Umbilical cord (tissue), 1 donor: ENCODE measurements at regions not wholly inside any gene's neighbourhood (a gene's known extent, or its start where the extent isn't known, plus 50 kb on each side); places are given as distances from the start of the nearest gene placed in this dataset.
"Not testable (repeated sequence)": the region's sequence is repeated elsewhere in the genome, so short reads cannot be mapped to it uniquely, and the experiment has no call there.

Source experiments
- DNase-seq: peaks from one replicate; pipeline ENCODE4 v3.0.0-alpha.2; 2015; ENCODE audit warnings: low spot score

- DNase-seq: no peak
These were observed 1197.9 kb downstream of the VRK1 start for GRCh38 chr14:97995038-97995437.

- no peak for DNase-seq
These were observed 1198.3 kb downstream of the VRK1 start for GRCh38 chr14:97995531-97995930.

- DNase-seq: no peak
These were observed 1208.8 kb downstream of the VRK1 start for GRCh38 chr14:98006008-98006407.

GRCh38 chr14:98008381-98009113 is 1211.4 kb downstream of the VRK1 start:
- DNase-seq: no peak

GRCh38 chr14:98009177-98009576 is 1212.0 kb downstream of the VRK1 start:
- DNase-seq: not testable (repeated sequence)

- no peak for DNase-seq
These were observed 1213.6 kb downstream of the VRK1 start for GRCh38 chr14:98010784-98011183.

GRCh38 chr14:98014851-98015615 is 1217.9 kb downstream of the VRK1 start:
- DNase-seq: no peak

- DNase-seq: no peak
These were observed 1218.7 kb downstream of the VRK1 start for GRCh38 chr14:98015921-98016320.

- peak; percentile 14 for DNase-seq
These were observed 1221.4 kb downstream of the VRK1 start for GRCh38 chr14:98018628-98019027.

GRCh38 chr14:98022541-98023520 is 1225.6 kb downstream of the VRK1 start:
- no peak for DNase-seq

- DNase-seq: no peak
These were observed 1231.0 kb downstream of the VRK1 start for GRCh38 chr14:98028162-98028561.

GRCh38 chr14:98035396-98035795 is 1236.6 kb downstream of the BCL11B start:
- no peak for DNase-seq

GRCh38 chr14:98037831-98038230 is 1234.2 kb downstream of the BCL11B start:
- DNase-seq: no peak

GRCh38 chr14:98056946-98057345 is 1215.1 kb downstream of the BCL11B start:
- DNase-seq: no peak

- no peak for DNase-seq
These were observed 1212.9 kb downstream of the BCL11B start for GRCh38 chr14:98059106-98059505.

GRCh38 chr14:98062083-98062482 is 1209.9 kb downstream of the BCL11B start:
- no peak for DNase-seq

- peak; percentile 55 for DNase-seq
These were observed 1202.3 kb downstream of the BCL11B start for GRCh38 chr14:98069712-98070171.

GRCh38 chr14:98070536-98070935 is 1201.5 kb downstream of the BCL11B start:
- no peak for DNase-seq

GRCh38 chr14:98074111-98074510 is 1197.9 kb downstream of the BCL11B start:
- DNase-seq: no peak

GRCh38 chr14:98077176-98077575 is 1194.8 kb downstream of the BCL11B start:
- DNase-seq: peak; percentile 5

GRCh38 chr14:98082833-98083232 is 1189.2 kb downstream of the BCL11B start:
- DNase-seq: no peak

- no peak for DNase-seq
These were observed 1186.2 kb downstream of the BCL11B start for GRCh38 chr14:98085751-98086150.
